GM18870 (cell line): ENCODE measurements at regions not wholly inside any gene's neighbourhood (a gene's known extent, or its start where the extent isn't known, plus 50 kb on each side); places are given as distances from the start of the nearest gene placed in this dataset.
"Not testable (repeated sequence)": the region's sequence is repeated elsewhere in the genome, so short reads cannot be mapped to it uniquely, and the experiment has no call there.

ENCODE experiments used
- ATAC-seq: cut with Tn5 transposase; IDR thresholded peaks from one replicate; pipeline ENCODE4 v1.9.1; 2021; ENCODE audit warnings: moderate library complexity; ENCODE audit not compliant: unreplicated experiment

- ATAC-seq: no peak
Measured at GRCh38 chr6:122859676-122860075, 70.6 kb downstream of the SMPDL3A start.

- ATAC-seq: no peak
Measured at GRCh38 chr6:122861594-122861993, 72.5 kb downstream of the SMPDL3A start.

GRCh38 chr6:122868137-122868536, 79.1 kb downstream of the SMPDL3A start:
- ATAC-seq: no peak

GRCh38 chr6:122869437-122870024, 80.5 kb downstream of the SMPDL3A start:
- ATAC-seq: peak; percentile 78

GRCh38 chr6:122871079-122871478, 82.0 kb downstream of the SMPDL3A start:
- no peak for ATAC-seq

GRCh38 chr6:122872311-122872710, 83.3 kb downstream of the SMPDL3A start:
- ATAC-seq: peak; percentile 75

- ATAC-seq: no peak
Measured at GRCh38 chr6:122877302-122877701, 88.2 kb downstream of the SMPDL3A start.

- ATAC-seq: no peak
Measured at GRCh38 chr6:122878796-122879195, 89.7 kb downstream of the SMPDL3A start.

- no peak for ATAC-seq
Measured at GRCh38 chr6:122886481-122886880, 97.4 kb downstream of the SMPDL3A start.

GRCh38 chr6:122887941-122888340, 98.9 kb downstream of the SMPDL3A start:
- no peak for ATAC-seq

GRCh38 chr6:122888680-122889079, 99.6 kb downstream of the SMPDL3A start:
- ATAC-seq: not testable (repeated sequence)

- ATAC-seq: no peak
Measured at GRCh38 chr6:122890250-122890649, 101.2 kb downstream of the SMPDL3A start.

GRCh38 chr6:122894791-122895190, 101.2 kb upstream of the CLVS2 start:
- no peak for ATAC-seq

GRCh38 chr6:122902326-122902725, 93.7 kb upstream of the CLVS2 start:
- no peak for ATAC-seq

- no peak for ATAC-seq
Measured at GRCh38 chr6:122903266-122903915, 92.6 kb upstream of the CLVS2 start.

GRCh38 chr6:122904166-122904565, 91.9 kb upstream of the CLVS2 start:
- ATAC-seq: no peak

GRCh38 chr6:122913558-122913957, 82.5 kb upstream of the CLVS2 start:
- no peak for ATAC-seq

- ATAC-seq: no peak
Measured at GRCh38 chr6:122918714-122919113, 77.3 kb upstream of the CLVS2 start.

GRCh38 chr6:122930252-122931180, 65.5 kb upstream of the CLVS2 start:
- peak; percentile 90 for ATAC-seq

- ATAC-seq: no peak
Measured at GRCh38 chr6:122931916-122932315, 64.1 kb upstream of the CLVS2 start.

- not testable (repeated sequence) for ATAC-seq
Measured at GRCh38 chr6:122944936-122945335, 51.1 kb upstream of the CLVS2 start.
